ENCODE measurements at regions not wholly inside any gene's neighbourhood (a gene's known extent, or its start where the extent isn't known, plus 50 kb on each side); places are given as distances from the start of the nearest gene placed in this dataset.

DNA sequence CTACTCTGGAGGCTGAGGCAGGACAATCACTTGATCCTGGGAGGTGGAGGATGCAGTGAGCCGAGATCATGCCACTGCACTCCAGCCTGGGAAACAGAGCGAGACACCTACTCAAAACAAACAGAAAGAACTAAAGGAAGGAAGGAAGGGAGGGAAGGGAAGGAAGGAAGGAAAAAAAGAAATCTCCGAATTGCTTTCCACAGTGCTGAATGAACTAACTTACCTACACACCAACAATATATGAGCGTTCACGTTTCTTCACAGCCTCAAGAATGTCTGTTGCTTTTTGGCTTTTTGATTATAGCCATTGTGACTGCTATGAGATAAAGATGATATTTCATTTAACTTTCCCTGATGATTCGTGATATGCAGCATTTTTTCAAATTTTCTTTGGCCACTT, 1343.7 kb downstream of the LRFN5 start:
- Histone ChIP-seq H2BK20ac (ENCODE audit: low read depth, low read length) (no peak overlapping the region), H3K4me3 (ENCODE audit: insufficient read depth, low read depth, low read length) (no peak overlapping the region), H3K23ac (ENCODE audit: low read depth, low read length) (no peak overlapping the region), H3K4me1 (ENCODE audit: control insufficient read depth, insufficient read depth, low read length) (no peaks in the 10 kb centered on the region), H3K9ac (ENCODE audit: low read depth, low read length) (no peak overlapping the region), H2AK5ac (ENCODE audit: low read depth, low read length) (no peak overlapping the region), H3K14ac (replicated peaks; ENCODE audit: low read depth, low read length) (no peak overlapping the region), H2BK5ac (ENCODE audit: low read depth, low read length, poor library complexity, severe bottlenecking) (no peak overlapping the region), H2BK120ac (ENCODE audit: low read depth, low read length) (no peak overlapping the region), H3K56ac (ENCODE audit: extremely low read depth, insufficient read depth, low read length) (no peak overlapping the region), H3K79me1 (ENCODE audit: low read depth in 1 of 2, low read length in 2 of 2) (no peaks in the 10 kb centered on the region), H3K36me3 (ENCODE audit: control insufficient read depth, insufficient read depth, low read length) (no peaks in the 10 kb centered on the region), H3K9me1 (ENCODE audit: insufficient read depth, low read length) (no peaks in the 10 kb centered on the region), H3K27me3 (ENCODE audit: control insufficient read depth, insufficient read depth, low read length) (no peaks in the 10 kb centered on the region), H3K9me3 (ENCODE audit: control insufficient read depth, insufficient read depth, low read length) (no peaks in the 10 kb centered on the region), H2BK15ac (ENCODE audit: low read depth, low read length) (no peak overlapping the region), H2AK9ac (replicated peaks; ENCODE audit: low read depth, low read length, poor library complexity) (no peak overlapping the region), H4K91ac (ENCODE audit: insufficient read depth, low read depth, low read length) (no peak overlapping the region), H3K27ac (ENCODE audit: insufficient read depth, low read length) (no peak overlapping the region), H4K8ac (ENCODE audit: low read depth in 2 of 2, low read length in 2 of 2) (no peak overlapping the region), H3K4ac (ENCODE audit: low read depth, low read length) (no peak overlapping the region), H3K4me2 (ENCODE audit: low read depth, low read length) (no peak overlapping the region), H3K18ac (ENCODE audit: low read depth, low read length) (no peak overlapping the region), H4K20me1 (ENCODE audit: insufficient read depth, low read length) (no peaks in the 10 kb centered on the region), H2AFZ (replicated peaks; ENCODE audit: low read length, poor library complexity) (no peak overlapping the region), H4K5ac (ENCODE audit: low read depth, low read length) (no peak overlapping the region)
- intact Hi-C loops (cut with micrococcal nuclease) (no loop called here), in situ Hi-C loops (cut with MboI; ENCODE audit: low sequenced_read_pairs) (no loop called here), dilution Hi-C loops (cut with HindIII; ENCODE audit: low sequenced_read_pairs, unreplicated experiment) (no loop called here)
- DNase-seq (no peak), ATAC-seq (ENCODE audit: low read depth) (no peak)
- WGBS, 2 experiments (ENCODE audit: extremely low coverage in 2 of 2, insufficient read length in 1 of 2), result no CpG with 5 or more reads among the region's 6 CpGs
- ChIA-PET CTCF (no interaction called here), POLR2A (ENCODE audit: unreplicated experiment) (no interaction called here)
- no TSS peak for BruUV-seq (replicated peaks)
- TF ChIP-seq CEBPB (IDR thresholded peaks at IDR 0.05; ENCODE audit: low read depth, low read length) (no peak), MXI1 (IDR thresholded peaks at IDR 0.05; ENCODE audit: borderline replicate concordance, low read depth, low read length) (no peak), RCOR1 (IDR thresholded peaks at IDR 0.05; ENCODE audit: insufficient replicate concordance, low read length) (no peak), FOS (IDR thresholded peaks at IDR 0.05; ENCODE audit: low read depth, low read length) (no peak), NFE2L2 (IDR thresholded peaks at IDR 0.05; ENCODE audit: low read depth, low read length) (no peak), BHLHE40 (IDR thresholded peaks at IDR 0.05; ENCODE audit: low read depth, low read length) (no peak), MAZ (IDR thresholded peaks at IDR 0.05; ENCODE audit: borderline replicate concordance, low read depth, low read length) (no peak), CHD1 (IDR thresholded peaks at IDR 0.05; ENCODE audit: low read depth, low read length) (no peak), USF2 (IDR thresholded peaks at IDR 0.05; ENCODE audit: low read depth, low read length) (no peak), MAFK (IDR thresholded peaks at IDR 0.05; ENCODE audit: low read depth, low read length) (no peak), RFX5 (IDR thresholded peaks at IDR 0.05; ENCODE audit: low read depth, low read length) (no peak), POLR2A (IDR thresholded peaks at IDR 0.05; ENCODE audit: low read depth, low read length) (no peak)
- TF ChIP-seq, protein P1, sequence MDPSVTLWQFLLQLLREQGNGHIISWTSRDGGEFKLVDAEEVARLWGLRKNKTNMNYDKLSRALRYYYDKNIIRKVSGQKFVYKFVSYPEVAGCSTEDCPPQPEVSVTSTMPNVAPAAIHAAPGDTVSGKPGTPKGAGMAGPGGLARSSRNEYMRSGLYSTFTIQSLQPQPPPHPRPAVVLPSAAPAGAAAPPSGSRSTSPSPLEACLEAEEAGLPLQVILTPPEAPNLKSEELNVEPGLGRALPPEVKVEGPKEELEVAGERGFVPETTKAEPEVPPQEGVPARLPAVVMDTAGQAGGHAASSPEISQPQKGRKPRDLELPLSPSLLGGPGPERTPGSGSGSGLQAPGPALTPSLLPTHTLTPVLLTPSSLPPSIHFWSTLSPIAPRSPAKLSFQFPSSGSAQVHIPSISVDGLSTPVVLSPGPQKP (IDR thresholded peaks at IDR 0.05; ENCODE audit: borderline replicate concordance, low read depth, low read length), result no peak
